GM18858 (cell line): ENCODE measurements at regions not wholly inside any gene's neighbourhood (a gene's known extent, or its start where the extent isn't known, plus 50 kb on each side); places are given as distances from the start of the nearest gene placed in this dataset.

Experiments used
- ATAC-seq: cut with Tn5 transposase; IDR thresholded peaks from one replicate; pipeline ENCODE4 v1.9.1; 2021; ENCODE audit not compliant: unreplicated experiment

DNA sequence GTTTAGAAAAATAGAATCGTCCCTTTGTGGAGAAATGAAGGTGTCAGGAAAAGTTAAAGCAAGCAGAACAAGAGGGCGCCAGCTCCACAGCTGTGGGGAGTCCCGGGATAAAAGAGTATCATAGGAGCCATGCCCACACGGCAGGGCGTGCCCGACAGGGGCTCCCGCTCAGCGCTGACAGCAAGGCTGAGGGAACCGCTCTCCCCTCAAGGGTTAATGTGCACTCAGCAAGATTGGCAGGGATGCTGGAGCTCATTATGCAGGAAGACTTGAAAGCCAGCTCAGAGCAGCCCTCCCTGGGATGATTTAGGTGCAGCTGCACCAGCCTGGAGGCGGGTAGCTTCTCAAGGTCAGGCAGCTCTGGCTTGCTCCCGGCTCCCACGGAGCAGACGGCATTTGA lies 500.2 kb downstream of the EIPR1 start:
- no peak for ATAC-seq

GRCh38 chr2:2876331-2877221 lies 501.0 kb downstream of the EIPR1 start:
- no peak for ATAC-seq

GRCh38 chr2:2875831-2876230 lies 501.8 kb downstream of the EIPR1 start:
- ATAC-seq, result no peak

DNA sequence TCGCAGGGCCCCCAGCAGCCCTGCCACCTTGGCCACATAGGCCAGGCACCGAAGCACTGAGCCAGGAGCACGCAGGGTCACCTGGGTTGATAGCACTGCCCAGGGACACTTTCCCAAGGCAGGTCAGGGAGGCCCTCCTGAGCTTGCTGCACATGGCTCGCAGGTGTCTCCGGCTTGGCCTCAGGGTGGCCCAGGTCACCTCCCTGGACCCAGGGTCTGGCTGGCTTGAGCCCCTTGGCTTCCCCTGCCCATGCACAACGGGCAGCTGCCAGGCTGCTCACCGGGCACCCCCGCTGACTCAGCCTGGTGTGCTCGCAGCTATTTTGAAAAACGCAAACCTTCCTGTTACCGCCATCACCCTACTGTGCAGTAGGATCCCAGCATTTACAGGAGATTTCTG lies 502.3 kb downstream of the EIPR1 start:
- ATAC-seq, result no peak

- ATAC-seq, result no peak
Observed at GRCh38 chr2:2874805-2875204, 502.8 kb downstream of the EIPR1 start.

GRCh38 chr2:2874341-2874740 lies 503.3 kb downstream of the EIPR1 start:
- no peak for ATAC-seq

GRCh38 chr2:2873450-2873811 lies 504.2 kb downstream of the EIPR1 start:
- no peak for ATAC-seq

DNA sequence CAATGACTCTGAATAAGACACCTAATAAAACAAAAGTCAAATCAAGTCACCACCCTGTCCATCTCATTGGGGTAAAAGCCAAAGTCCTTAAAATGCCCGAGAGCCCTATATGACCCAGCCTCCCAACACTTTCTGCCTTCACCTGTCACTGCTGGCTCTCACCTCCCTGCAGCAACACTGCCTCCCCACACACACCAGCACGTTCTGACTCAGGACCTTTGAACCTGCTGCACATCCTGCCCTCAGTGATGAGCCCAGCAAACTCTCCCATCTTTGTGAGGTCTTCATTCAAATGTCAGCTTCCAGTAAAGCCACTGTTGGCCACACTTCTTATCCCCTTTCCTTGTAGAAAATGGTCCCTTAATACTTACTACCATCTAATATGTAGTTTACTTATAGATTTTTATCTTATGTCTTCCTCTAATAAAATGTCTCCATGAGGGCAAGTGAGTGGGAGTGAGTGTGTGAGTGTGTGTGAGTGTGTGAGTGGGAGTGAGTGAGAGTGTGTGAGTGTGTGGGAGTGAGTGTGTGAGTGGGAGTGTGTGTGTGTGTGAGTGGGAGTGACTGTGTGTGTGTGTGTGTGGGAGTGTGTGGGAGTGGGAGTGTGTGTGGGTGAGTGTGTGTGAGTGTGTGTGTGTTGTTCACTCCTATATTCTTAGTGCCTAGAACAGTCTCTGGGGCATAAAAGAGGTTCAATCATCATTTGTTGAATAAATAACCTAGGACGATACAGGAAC lies 504.7 kb downstream of the EIPR1 start:
- no peak for ATAC-seq

GRCh38 chr2:2872309-2872617 lies 505.4 kb downstream of the EIPR1 start:
- no peak for ATAC-seq

- no peak for ATAC-seq
Observed at GRCh38 chr2:2871480-2872308, 505.9 kb downstream of the EIPR1 start.

GRCh38 chr2:2870106-2870505 lies 507.5 kb downstream of the EIPR1 start:
- no peak for ATAC-seq

- ATAC-seq, result no peak
Observed at GRCh38 chr2:2869553-2869952, 508.1 kb downstream of the EIPR1 start.

DNA sequence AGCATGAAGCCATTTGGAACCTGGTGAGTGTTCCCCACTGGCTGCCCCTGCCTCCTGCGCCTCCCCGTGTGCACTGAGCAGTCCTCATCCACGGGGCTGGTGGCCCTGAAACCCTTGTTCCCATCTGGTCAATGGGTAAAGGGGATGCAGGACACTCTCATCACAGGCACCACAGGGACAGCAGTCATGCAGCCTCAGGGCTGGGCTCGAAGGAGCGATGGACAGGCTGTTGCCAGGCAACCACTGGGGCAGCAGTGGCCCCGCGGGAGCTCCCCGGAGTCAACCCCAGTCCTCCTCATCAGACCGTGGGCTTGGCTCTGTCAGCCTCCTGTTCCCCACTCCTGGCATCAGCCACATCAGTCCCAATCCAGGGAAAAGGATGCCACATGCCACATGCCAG lies 509.5 kb downstream of the EIPR1 start:
- ATAC-seq, result no peak

- no peak for ATAC-seq
Observed at GRCh38 chr2:2867397-2867979, 510.1 kb downstream of the EIPR1 start.

DNA sequence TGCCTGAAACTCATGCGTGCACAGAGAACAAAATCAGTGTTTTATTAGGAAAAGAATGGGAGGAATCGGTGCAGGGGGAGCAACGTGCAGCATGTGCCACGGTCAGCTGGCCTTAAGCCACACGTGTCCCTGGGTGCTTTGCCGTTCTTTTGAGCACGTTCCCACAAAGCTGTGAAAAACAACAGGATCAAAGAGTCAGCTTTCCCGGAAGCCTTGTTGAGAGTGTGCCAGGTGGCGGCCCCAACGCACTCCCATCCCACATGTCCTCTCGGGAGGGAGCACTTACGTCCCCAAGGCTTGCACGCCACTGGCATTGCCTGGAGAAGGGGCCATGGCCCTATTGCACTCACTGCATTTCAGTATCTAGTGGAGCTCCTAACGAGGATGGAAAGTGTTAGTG lies 511.2 kb downstream of the EIPR1 start:
- no peak for ATAC-seq

- ATAC-seq, result no peak
Observed at GRCh38 chr2:2862386-2862785, 515.2 kb downstream of the EIPR1 start.

DNA sequence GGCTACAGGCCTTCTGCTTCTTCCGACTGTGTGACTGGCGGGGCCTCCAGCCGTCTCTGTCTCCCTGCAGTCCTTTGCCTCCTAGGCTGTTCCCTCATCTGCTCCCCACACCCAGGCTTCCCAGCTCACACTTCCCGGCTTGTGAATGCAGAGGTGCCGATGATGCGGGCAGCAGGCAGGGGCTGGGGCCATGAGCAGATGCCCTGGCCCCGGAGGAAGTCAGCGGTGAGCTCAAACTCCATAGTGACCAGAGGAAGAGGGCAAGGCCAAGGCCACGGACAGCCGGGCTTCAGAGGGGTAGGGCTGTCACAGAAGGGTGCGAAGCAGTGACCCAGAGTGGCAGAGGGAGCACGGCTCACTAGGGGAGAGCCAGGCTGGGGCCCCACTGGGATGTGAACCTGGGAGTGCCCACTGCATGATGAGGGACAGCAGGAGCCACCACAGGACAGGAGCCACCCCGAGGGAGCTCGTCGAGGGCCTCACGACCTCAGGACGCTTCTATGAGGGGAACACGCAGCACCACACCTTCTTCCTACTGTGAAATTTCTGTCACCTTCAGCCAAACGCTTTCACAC lies 515.9 kb downstream of the EIPR1 start:
- no peak for ATAC-seq

GRCh38 chr2:2860589-2861300 lies 516.9 kb downstream of the EIPR1 start:
- no peak for ATAC-seq

DNA sequence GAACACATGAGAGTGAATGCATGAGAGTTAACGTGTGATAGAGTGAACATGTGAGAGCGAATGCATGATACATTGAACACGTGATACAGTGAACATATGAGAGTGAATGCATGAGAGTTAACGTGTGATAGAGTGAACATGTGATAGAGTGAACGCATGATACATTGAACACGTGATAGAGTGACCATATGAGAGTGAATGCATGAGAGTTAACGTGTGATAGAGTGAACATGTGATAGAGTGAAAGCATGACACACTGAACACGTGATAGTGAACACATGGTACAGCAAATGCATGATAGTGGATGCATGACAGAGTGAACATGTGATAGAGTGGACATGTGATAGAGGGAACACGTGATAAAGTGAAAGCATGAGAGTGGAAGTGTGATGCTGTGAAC lies 517.9 kb downstream of the EIPR1 start:
- no peak for ATAC-seq

- ATAC-seq, result no peak
Observed at GRCh38 chr2:2859164-2859563, 518.5 kb downstream of the EIPR1 start.
